Neural cell (in vitro differentiated cells): ENCODE measurements at regions not wholly inside any gene's neighbourhood (a gene's known extent, or its start where the extent isn't known, plus 50 kb on each side); places are given as distances from the start of the nearest gene placed in this dataset.

Source experiments
- H2AFZ ChIP-seq: fragments of 200-600, 300-800 bp; sonication (generic), shearing (Covaris generic); 2 replicates; pipeline ENCODE4 v1.6.0; 2014; ENCODE audit warnings: low read depth, mild to moderate bottlenecking, antibody characterized with exemption, low read length, moderate library complexity
- H3F3A ChIP-seq: fragments of 200-600 bp; shearing (Covaris generic); 2 replicates; pipeline ENCODE4 v1.6.1; 2016; ENCODE audit warnings: mild to moderate bottlenecking, moderate library complexity, mixed read lengths, antibody characterized with exemption, low read length; ENCODE audit not compliant: insufficient read depth, poor library complexity, severe bottlenecking
- H3K27ac ChIP-seq: fragments of 200-600, 300-800 bp; sonication (generic), shearing (Covaris generic); 2 replicates; pipeline ENCODE4 v1.5.1; 2014; ENCODE audit warnings: mild to moderate bottlenecking, low read length, moderate library complexity
- H3K27me3 ChIP-seq: fragments of 300-800, 200-600 bp; sonication (generic), shearing (Covaris generic); 2 replicates; pipeline ENCODE4 v1.6.0; 2014; ENCODE audit warnings: mild to moderate bottlenecking, low read depth, low read length, moderate library complexity; ENCODE audit not compliant: insufficient read depth
- H3K36me3 ChIP-seq: fragments of 300-800, 200-600 bp; sonication (generic), shearing (Covaris generic); 2 replicates; pipeline ENCODE4 v1.5.1; 2014; ENCODE audit warnings: mild to moderate bottlenecking, antibody characterized with exemption, low read length, moderate library complexity; ENCODE audit not compliant: insufficient read depth
- H3K4me2 ChIP-seq: fragments of 300-800, 200-600 bp; sonication (generic), shearing (Covaris generic); 2 replicates; pipeline ENCODE4 v1.6.0; 2014; ENCODE audit warnings: mild to moderate bottlenecking, low read length
- H3K4me3 ChIP-seq: fragments of 300-800, 200-600 bp; sonication (generic), shearing (Covaris generic); 2 replicates; pipeline ENCODE4 v1.5.1; 2014; ENCODE audit warnings: mild to moderate bottlenecking, low read length, moderate library complexity
- H3K79me2 ChIP-seq: fragments of 200-600 bp; shearing (Covaris generic); replicated peaks from 2 replicates; pipeline ENCODE4 v1.6.0; 2014; ENCODE audit warnings: mild to moderate bottlenecking, low read length, moderate library complexity; ENCODE audit not compliant: insufficient read depth
- H3K9ac ChIP-seq: fragments of 300-800, 200-600 bp; sonication (generic), shearing (Covaris generic); 2 replicates; pipeline ENCODE4 v1.6.1; 2016; ENCODE audit warnings: mild to moderate bottlenecking, low read length, mixed read lengths
- H3K9me2 ChIP-seq: fragments of 200-600 bp; shearing (Covaris generic); 2 replicates; pipeline ENCODE4 v1.6.1; 2016; ENCODE audit warnings: mild to moderate bottlenecking, low read length, mixed read lengths; ENCODE audit not compliant: insufficient read depth
- H3K9me3 ChIP-seq: fragments of 200-600, 300-800 bp; sonication (generic), shearing (Covaris generic); 2 replicates; pipeline ENCODE4 v1.6.1; 2016; ENCODE audit warnings: mild to moderate bottlenecking, mixed run types, low read length, moderate library complexity, mixed read lengths
- H4K20me1 ChIP-seq: fragments of 200-600 bp; shearing (Covaris generic); 2 replicates; pipeline ENCODE4 v1.6.1; 2016; ENCODE audit warnings: mild to moderate bottlenecking, mixed run types; ENCODE audit not compliant: insufficient read depth
- CTCF ChIP-seq: fragments of 450-650 bp; IDR thresholded peaks from 2 replicates; pipeline ENCODE4 v1.5.1; 2014; ENCODE audit warnings: antibody characterized with exemption, mild to moderate bottlenecking, moderate library complexity; ENCODE audit not compliant: poor library complexity, severe bottlenecking
- EP300 ChIP-seq: fragments of 450-650 bp; conservative IDR thresholded peaks from 2 replicates; pipeline ENCODE4 v1.6.1; 2014; ENCODE audit warnings: antibody characterized with exemption, mild to moderate bottlenecking, moderate library complexity; ENCODE audit not compliant: poor library complexity, severe bottlenecking
- EZH2 ChIP-seq: fragments of 200-600, 300-800 bp; shearing (Covaris generic), sonication (generic); IDR thresholded peaks from 2 replicates; pipeline ENCODE4 v1.6.1; 2014; ENCODE audit warnings: antibody characterized with exemption, low read length, borderline replicate concordance, mild to moderate bottlenecking; ENCODE audit not compliant: insufficient read depth, poor library complexity, severe bottlenecking
- MXI1 ChIP-seq: fragments of 450-650 bp; conservative IDR thresholded peaks from 2 replicates; pipeline ENCODE4 v1.6.1; 2014; ENCODE audit warnings: antibody characterized with exemption, mild to moderate bottlenecking; ENCODE audit not compliant: poor library complexity, severe bottlenecking
- POLR2AphosphoS5 ChIP-seq: IDR thresholded peaks from 2 replicates; pipeline ENCODE4 v1.6.1; 2012
- RAD21 ChIP-seq: fragments of 450-650 bp; conservative IDR thresholded peaks from 2 replicates; pipeline ENCODE4 v1.6.1; 2014; ENCODE audit warnings: antibody characterized with exemption, mild to moderate bottlenecking, moderate library complexity
- SMC3 ChIP-seq: fragments of 450-650 bp; conservative IDR thresholded peaks from 2 replicates; pipeline ENCODE4 v1.6.1; 2014; ENCODE audit warnings: antibody characterized with exemption, mild to moderate bottlenecking, moderate library complexity; ENCODE audit not compliant: poor library complexity
- TAF1 ChIP-seq: IDR thresholded peaks from 2 replicates; pipeline ENCODE4 v1.6.1; 2012; ENCODE audit warnings: low read depth
- TF ChIP-seq, protein P1 (sequence below): IDR thresholded peaks from 2 replicates; pipeline ENCODE4 v1.6.1; 2012; ENCODE audit warnings: borderline replicate concordance

GRCh38 chr1:218817071-218817470, 356.6 kb upstream of the LYPLAL1 start:
- H2AFZ ChIP-seq: no peak overlapping the region

DNA sequence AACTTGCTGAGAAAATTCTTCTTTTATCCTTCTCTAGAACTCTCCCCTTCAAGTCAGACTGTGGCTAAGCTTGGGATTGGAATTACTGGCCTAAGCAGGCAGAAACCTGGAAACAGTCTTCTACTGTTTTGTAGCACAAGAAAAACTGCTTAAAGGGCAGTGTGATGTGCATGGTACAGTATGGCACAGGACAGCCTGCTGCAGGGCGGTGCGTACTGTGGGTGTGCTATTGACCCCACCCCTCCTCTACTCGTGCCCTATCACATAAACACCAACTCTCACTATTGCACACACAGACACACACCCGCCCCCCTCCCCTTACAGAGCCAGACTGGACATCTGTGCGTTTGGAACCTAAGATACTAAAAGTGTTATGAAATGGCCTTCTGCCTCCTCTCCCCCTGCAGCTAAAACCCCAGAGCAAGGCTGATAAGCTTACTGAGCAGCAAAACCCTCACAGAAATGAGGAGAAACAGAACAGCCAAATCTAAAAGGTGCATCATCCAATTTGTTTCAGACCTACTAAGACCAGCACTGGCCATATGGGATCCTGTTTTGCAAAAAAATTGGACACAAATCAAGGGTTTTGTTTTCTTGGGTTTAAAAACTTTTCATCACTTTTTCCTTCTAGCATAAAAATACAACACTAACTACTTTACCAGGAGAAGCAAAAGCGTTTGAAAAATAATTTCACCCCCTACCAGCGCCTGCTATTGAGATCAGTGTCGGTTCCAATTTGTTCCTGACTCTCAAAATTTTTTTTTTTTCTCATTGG, 355.8 kb upstream of the LYPLAL1 start:
- TF ChIP-seq CTCF (no peak), EP300 (no peak), RAD21 (no peak), MXI1 (no peak), EZH2 (no peak), SMC3 (no peak), POLR2AphosphoS5 (no peak), TAF1 (no peak)
- TF ChIP-seq, protein P1, sequence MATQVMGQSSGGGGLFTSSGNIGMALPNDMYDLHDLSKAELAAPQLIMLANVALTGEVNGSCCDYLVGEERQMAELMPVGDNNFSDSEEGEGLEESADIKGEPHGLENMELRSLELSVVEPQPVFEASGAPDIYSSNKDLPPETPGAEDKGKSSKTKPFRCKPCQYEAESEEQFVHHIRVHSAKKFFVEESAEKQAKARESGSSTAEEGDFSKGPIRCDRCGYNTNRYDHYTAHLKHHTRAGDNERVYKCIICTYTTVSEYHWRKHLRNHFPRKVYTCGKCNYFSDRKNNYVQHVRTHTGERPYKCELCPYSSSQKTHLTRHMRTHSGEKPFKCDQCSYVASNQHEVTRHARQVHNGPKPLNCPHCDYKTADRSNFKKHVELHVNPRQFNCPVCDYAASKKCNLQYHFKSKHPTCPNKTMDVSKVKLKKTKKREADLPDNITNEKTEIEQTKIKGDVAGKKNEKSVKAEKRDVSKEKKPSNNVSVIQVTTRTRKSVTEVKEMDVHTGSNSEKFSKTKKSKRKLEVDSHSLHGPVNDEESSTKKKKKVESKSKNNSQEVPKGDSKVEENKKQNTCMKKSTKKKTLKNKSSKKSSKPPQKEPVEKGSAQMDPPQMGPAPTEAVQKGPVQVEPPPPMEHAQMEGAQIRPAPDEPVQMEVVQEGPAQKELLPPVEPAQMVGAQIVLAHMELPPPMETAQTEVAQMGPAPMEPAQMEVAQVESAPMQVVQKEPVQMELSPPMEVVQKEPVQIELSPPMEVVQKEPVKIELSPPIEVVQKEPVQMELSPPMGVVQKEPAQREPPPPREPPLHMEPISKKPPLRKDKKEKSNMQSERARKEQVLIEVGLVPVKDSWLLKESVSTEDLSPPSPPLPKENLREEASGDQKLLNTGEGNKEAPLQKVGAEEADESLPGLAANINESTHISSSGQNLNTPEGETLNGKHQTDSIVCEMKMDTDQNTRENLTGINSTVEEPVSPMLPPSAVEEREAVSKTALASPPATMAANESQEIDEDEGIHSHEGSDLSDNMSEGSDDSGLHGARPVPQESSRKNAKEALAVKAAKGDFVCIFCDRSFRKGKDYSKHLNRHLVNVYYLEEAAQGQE: no peak
- Histone ChIP-seq H2AFZ (no peak overlapping the region), H3K9ac (no peak overlapping the region), H3K36me3 (no peaks in the 10 kb centered on the region), H3K9me3 (no peaks in the 10 kb centered on the region), H3K4me2 (no peak overlapping the region), H3K27ac (no peak overlapping the region), H4K20me1 (no peaks in the 10 kb centered on the region), H3K9me2 (no peaks in the 10 kb centered on the region), H3K4me3 (no peak overlapping the region), H3K79me2 (no peaks in the 10 kb centered on the region), H3F3A (no peaks in the 10 kb centered on the region), H3K27me3 (no peaks in the 10 kb centered on the region)

More at GRCh38 chr1:218817071-218817470, 356.6 kb upstream of the LYPLAL1 start:
- no peaks in the 10 kb centered on the region for H4K20me1 ChIP-seq
- no peak overlapping the region for H3K9ac ChIP-seq
- TF ChIP-seq POLR2AphosphoS5 (no peak), EZH2 (no peak)
- TF ChIP-seq, protein P1: no peak
- H3K4me3 ChIP-seq: no peak overlapping the region
- no peaks in the 10 kb centered on the region for H3K9me2 ChIP-seq
- H3K79me2 ChIP-seq: no peaks in the 10 kb centered on the region
- H3K4me2 ChIP-seq: no peak overlapping the region
- H3K9me3 ChIP-seq: no peaks in the 10 kb centered on the region
- no peaks in the 10 kb centered on the region for H3F3A ChIP-seq
- H3K27me3 ChIP-seq: no peaks in the 10 kb centered on the region
- H3K36me3 ChIP-seq: no peaks in the 10 kb centered on the region
- no peak overlapping the region for H3K27ac ChIP-seq
